Skin epidermis (tissue), 12 donors: ENCODE measurements at regions not wholly inside any gene's neighbourhood (a gene's known extent, or its start where the extent isn't known, plus 50 kb on each side); places are given as distances from the start of the nearest gene placed in this dataset.
A peak's percentile ranks its signal among the peaks of the same experiment; 100 is the strongest.

ENCODE experiments used
- H3K27ac ChIP-seq, 21 experiments: fragments of 200-600 bp; sonication (generic) in 11 of 21; one replicate each; pipeline ENCODE4 v1.5.0; 2020; ENCODE audit warnings: mild to moderate bottlenecking in 3 of 21, inconsistent platforms in 2 of 21, moderate library complexity in 2 of 21
- H3K4me3 ChIP-seq, 7 experiments: fragments of 200-600 bp; sonication (generic) in 2 of 7; one replicate each; pipeline ENCODE4 v1.5.0; 2020; ENCODE audit warnings: inconsistent platforms in 2 of 7, mild to moderate bottlenecking in 2 of 7, moderate library complexity in 1 of 7

- H3K4me3 ChIP-seq = no peak overlapping the region
- no peak overlapping the region for H3K27ac ChIP-seq
These were observed 65.4 kb upstream of the C3orf80 start for GRCh38 chr3:160159806-160160205.

- no peak overlapping the region for H3K27ac ChIP-seq
- H3K4me3 ChIP-seq = no peak overlapping the region
These were observed 63.3 kb upstream of the C3orf80 start for GRCh38 chr3:160161921-160162320.

GRCh38 chr3:160162440-160162839, 62.8 kb upstream of the C3orf80 start:
- H3K27ac ChIP-seq = no peak overlapping the region
- no peak overlapping the region for H3K4me3 ChIP-seq

GRCh38 chr3:160163229-160163878, 61.9 kb upstream of the C3orf80 start:
- Histone ChIP-seq H3K27ac (no peak overlapping the region), H3K4me3 (no peak overlapping the region)

GRCh38 chr3:160168246-160168645, 57.0 kb upstream of the C3orf80 start:
- H3K27ac ChIP-seq = no peak overlapping the region
- H3K4me3 ChIP-seq = no peak overlapping the region

GRCh38 chr3:160169139-160169976, 55.9 kb upstream of the C3orf80 start:
- no peak overlapping the region for H3K4me3 ChIP-seq

GRCh38 chr3:160170409-160171370, 54.5 kb upstream of the C3orf80 start:
- Histone ChIP-seq H3K4me3 (no peak overlapping the region), H3K27ac (peak overlapping the region in 2 of 21 experiments; percentile 38 to 52)

More at GRCh38 chr3:160169139-160169976, 55.9 kb upstream of the C3orf80 start:
- peak overlapping the region in 7 of 21 experiments; percentile 5 to 52 (median 38) for H3K27ac ChIP-seq

- Histone ChIP-seq H3K4me3 (no peak overlapping the region), H3K27ac (no peak overlapping the region)
These were observed 53.4 kb upstream of the C3orf80 start for GRCh38 chr3:160171813-160172212.

- H3K4me3 ChIP-seq = no peak overlapping the region
- H3K27ac ChIP-seq = no peak overlapping the region
These were observed 50.6 kb upstream of the C3orf80 start for GRCh38 chr3:160174621-160175020.
